ENCODE measurements at regions not wholly inside any gene's neighbourhood (a gene's known extent, or its start where the extent isn't known, plus 50 kb on each side); places are given as distances from the start of the nearest gene placed in this dataset.

DNA sequence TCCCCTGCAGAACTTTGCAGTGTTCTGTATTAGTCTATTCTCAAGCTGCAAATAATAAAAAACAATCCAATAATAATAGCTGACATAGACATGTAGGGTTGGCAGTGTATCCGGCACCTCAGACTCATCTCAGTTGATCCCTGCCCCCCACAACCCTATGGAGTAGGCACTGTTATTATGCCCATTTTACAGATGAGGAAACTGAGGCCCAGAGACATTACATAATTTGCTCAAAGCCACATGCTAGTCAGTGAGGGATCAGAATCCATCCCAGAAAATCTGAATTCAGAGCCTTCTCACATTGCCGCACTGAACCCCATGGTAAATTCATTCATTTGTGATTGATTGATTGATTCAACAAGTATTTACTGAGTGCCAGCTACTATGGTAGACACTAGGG is 226.6 kb upstream of the PWP1 start:
- WGBS (ENCODE audit: extremely low coverage, insufficient read length, low lambda C conversion rate), result no CpG with 5 or more reads among the region's 2 CpGs
- TF ChIP-seq CTCF (conservative IDR thresholded peaks at IDR 0.05), result no peak

More for the DNA sequence above, 226.6 kb upstream of the PWP1 start:
- Histone ChIP-seq H2AK5ac (ENCODE audit: insufficient read length, low read length) (no peak overlapping the region), H3K23me2 (ENCODE audit: insufficient read length, low read depth, low read length, poor library complexity, severe bottlenecking) (no peaks in the 10 kb centered on the region), H2AFZ (ENCODE audit: low read length) (no peak overlapping the region), H3K23ac (ENCODE audit: insufficient read length, low read depth, low read length) (no peak overlapping the region), H4K20me1 (ENCODE audit: control insufficient read depth, insufficient read depth, insufficient read length) (no peaks in the 10 kb centered on the region), H2BK12ac (ENCODE audit: insufficient read length, low read depth, low read length) (no peak overlapping the region), H3K4me2 (ENCODE audit: insufficient read depth, insufficient read length, low read length) (no peak overlapping the region), H3K9ac (ENCODE audit: extremely low read depth, insufficient read length, low read length) (no peak overlapping the region), H4K5ac (ENCODE audit: insufficient read length, low read depth, low read length) (no peak overlapping the region), H2BK15ac (ENCODE audit: low read depth, low read length) (no peak overlapping the region), H4K91ac (ENCODE audit: insufficient read length, low read depth, low read length) (no peak overlapping the region), H3T11ph (ENCODE audit: low read length) (no peak overlapping the region), H3K4me1 (ENCODE audit: insufficient read depth, low read length) (no peaks in the 10 kb centered on the region), H3K14ac (ENCODE audit: insufficient read depth, low read length) (no peak overlapping the region), H3K9me3 (ENCODE audit: control insufficient read depth, low read depth, low read length) (no peaks in the 10 kb centered on the region), H3K27me3 (ENCODE audit: insufficient read depth, low read length) (no peaks in the 10 kb centered on the region), H2BK120ac (ENCODE audit: low read depth, low read length, poor library complexity, severe bottlenecking) (no peak overlapping the region), H3K79me2 (ENCODE audit: insufficient read depth, low read length) (no peaks in the 10 kb centered on the region), H2BK20ac (ENCODE audit: low read depth, low read length, poor library complexity, severe bottlenecking) (no peak overlapping the region), H3K79me1 (ENCODE audit: insufficient read depth, low read depth, low read length, poor library complexity, severe bottlenecking) (no peaks in the 10 kb centered on the region), H4K8ac (replicated peaks; ENCODE audit: insufficient read length, low read depth, low read length) (no peak overlapping the region), H3K27ac (ENCODE audit: insufficient read length, low read depth, low read length) (no peak overlapping the region), H3K18ac (ENCODE audit: insufficient read length, low read depth, low read length) (no peak overlapping the region), H3K4ac (ENCODE audit: low read depth, low read length) (no peak overlapping the region), H3K56ac (ENCODE audit: insufficient read length, low read depth, low read length) (no peak overlapping the region), H2BK5ac (ENCODE audit: insufficient read length, low read length) (no peak overlapping the region)
- DNase-seq, result no peak
- Mint-ChIP-seq H3K27me3 (ENCODE audit: low read depth) (no peaks in the 10 kb centered on the region), H3K4me3 (no peak overlapping the region), H3K4me1 (peaks cover 2 to 8% of the 10 kb centered on the region in 2 experiments; a peak in 2 of 4 replicates), H3K27ac (no peak overlapping the region), H3K36me3 (ENCODE audit: insufficient read depth in 1 of 3, low read depth in 3 of 3) (no peaks in the 10 kb centered on the region), H3K9me3 (no peaks in the 10 kb centered on the region)

Data from H9 (cell line).